Stimulated activated CD4-positive, alpha-beta T cell treated with anti-CD3 and anti-CD28 coated beads, Interleukin-1b, Interleukin-23, amount 100 ng/mL, for 4 hours (primary cell): ENCODE measurements at regions not wholly inside any gene's neighbourhood (a gene's known extent, or its start where the extent isn't known, plus 50 kb on each side); places are given as distances from the start of the nearest gene placed in this dataset.
"Not testable (repeated sequence)": the region's sequence is repeated elsewhere in the genome, so short reads cannot be mapped to it uniquely, and the experiment has no call there.

ENCODE experiments used
- DNase-seq, 2 donors: peaks; one replicate each; pipeline ENCODE4 v3.0.0-alpha.2; 2020; ENCODE audit warnings: low read depth in 2 of 2

- DNase-seq: no peak
Measured at GRCh38 chr5:56686337-56687195, 128.8 kb upstream of the MAP3K1 start.

- DNase-seq: no peak
Measured at GRCh38 chr5:56685503-56686217, 129.7 kb upstream of the MAP3K1 start.

GRCh38 chr5:56684159-56684558, 131.2 kb upstream of the MAP3K1 start:
- DNase-seq: no peak

GRCh38 chr5:56683733-56684132, 131.6 kb upstream of the MAP3K1 start:
- DNase-seq: no peak

GRCh38 chr5:56683281-56683680, 132.1 kb upstream of the MAP3K1 start:
- no peak for DNase-seq

GRCh38 chr5:56681346-56681745, 134.0 kb upstream of the MAP3K1 start:
- no peak for DNase-seq

GRCh38 chr5:56680731-56681130, 134.6 kb upstream of the MAP3K1 start:
- DNase-seq: no peak

- no peak for DNase-seq
Measured at GRCh38 chr5:56677690-56678305, 137.6 kb upstream of the MAP3K1 start.

- DNase-seq: no peak
Measured at GRCh38 chr5:56676091-56676768, 139.1 kb upstream of the MAP3K1 start.

- no peak for DNase-seq
Measured at GRCh38 chr5:56674441-56674840, 140.9 kb upstream of the MAP3K1 start.

- no peak for DNase-seq
Measured at GRCh38 chr5:56673171-56673570, 142.2 kb upstream of the MAP3K1 start.

- DNase-seq: no peak
Measured at GRCh38 chr5:56671571-56671970, 143.8 kb upstream of the MAP3K1 start.

- DNase-seq: no peak
Measured at GRCh38 chr5:56670916-56671315, 144.4 kb upstream of the MAP3K1 start.

GRCh38 chr5:56669534-56670483, 145.5 kb upstream of the MAP3K1 start:
- peak; percentile 8 to 16 for DNase-seq

GRCh38 chr5:56668996-56669395, 146.4 kb upstream of the MAP3K1 start:
- no peak for DNase-seq

- DNase-seq: no peak
Measured at GRCh38 chr5:56667692-56668091, 147.7 kb upstream of the MAP3K1 start.

GRCh38 chr5:56666901-56667300, 148.4 kb upstream of the MAP3K1 start:
- DNase-seq: no peak

- DNase-seq: not testable (repeated sequence)
Measured at GRCh38 chr5:56665117-56665516, 150.2 kb upstream of the MAP3K1 start.

- DNase-seq: no peak
Measured at GRCh38 chr5:56664025-56664424, 151.3 kb upstream of the MAP3K1 start.

- DNase-seq: no peak
Measured at GRCh38 chr5:56663523-56663922, 151.8 kb upstream of the MAP3K1 start.

- no peak for DNase-seq
Measured at GRCh38 chr5:56662893-56663292, 152.5 kb upstream of the MAP3K1 start.
